GM12865 (cell line): ENCODE measurements at regions not wholly inside any gene's neighbourhood (a gene's known extent, or its start where the extent isn't known, plus 50 kb on each side); places are given as distances from the start of the nearest gene placed in this dataset.

Source experiments
- DNase-seq: peaks from one replicate; pipeline ENCODE4 v3.0.0; 2010; ENCODE audit warnings: low read depth
- H3K4me3 ChIP-seq: 2 replicates; pipeline ENCODE4 v1.5.1; 2011; ENCODE audit warnings: mild to moderate bottlenecking, low read depth, low read length, control low read depth
- TF ChIP-seq, protein P1 (sequence below): IDR thresholded peaks from 2 replicates; pipeline ENCODE4 v1.5.1; 2011; ENCODE audit warnings: low read length, control low read depth, low read depth, inconsistent platforms; ENCODE audit not compliant: insufficient read depth; ENCODE audit errors: missing control alignments

DNA sequence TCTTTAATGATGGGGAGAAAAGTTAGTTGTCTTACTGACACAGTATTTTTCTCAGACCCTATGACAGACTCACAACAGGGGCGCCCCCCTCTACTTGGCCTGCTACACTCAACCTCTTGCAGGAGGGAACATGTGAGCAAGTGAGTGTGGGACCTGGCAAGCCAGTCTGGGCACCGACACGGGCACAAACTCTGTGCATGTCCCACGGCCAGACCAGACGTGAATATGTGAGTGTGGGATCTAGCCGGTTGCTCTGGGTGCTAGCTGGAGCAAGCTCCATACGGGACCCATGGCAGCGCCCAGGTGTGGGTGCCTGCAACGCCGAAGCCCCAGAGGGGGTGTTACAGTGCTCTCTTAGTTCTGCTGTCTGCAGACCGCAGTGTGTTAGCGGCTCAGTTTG lies 1437.3 kb upstream of the MIR17HG start:
- TF ChIP-seq, protein P1, sequence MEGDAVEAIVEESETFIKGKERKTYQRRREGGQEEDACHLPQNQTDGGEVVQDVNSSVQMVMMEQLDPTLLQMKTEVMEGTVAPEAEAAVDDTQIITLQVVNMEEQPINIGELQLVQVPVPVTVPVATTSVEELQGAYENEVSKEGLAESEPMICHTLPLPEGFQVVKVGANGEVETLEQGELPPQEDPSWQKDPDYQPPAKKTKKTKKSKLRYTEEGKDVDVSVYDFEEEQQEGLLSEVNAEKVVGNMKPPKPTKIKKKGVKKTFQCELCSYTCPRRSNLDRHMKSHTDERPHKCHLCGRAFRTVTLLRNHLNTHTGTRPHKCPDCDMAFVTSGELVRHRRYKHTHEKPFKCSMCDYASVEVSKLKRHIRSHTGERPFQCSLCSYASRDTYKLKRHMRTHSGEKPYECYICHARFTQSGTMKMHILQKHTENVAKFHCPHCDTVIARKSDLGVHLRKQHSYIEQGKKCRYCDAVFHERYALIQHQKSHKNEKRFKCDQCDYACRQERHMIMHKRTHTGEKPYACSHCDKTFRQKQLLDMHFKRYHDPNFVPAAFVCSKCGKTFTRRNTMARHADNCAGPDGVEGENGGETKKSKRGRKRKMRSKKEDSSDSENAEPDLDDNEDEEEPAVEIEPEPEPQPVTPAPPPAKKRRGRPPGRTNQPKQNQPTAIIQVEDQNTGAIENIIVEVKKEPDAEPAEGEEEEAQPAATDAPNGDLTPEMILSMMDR, result no peak
- no peak for DNase-seq

DNA sequence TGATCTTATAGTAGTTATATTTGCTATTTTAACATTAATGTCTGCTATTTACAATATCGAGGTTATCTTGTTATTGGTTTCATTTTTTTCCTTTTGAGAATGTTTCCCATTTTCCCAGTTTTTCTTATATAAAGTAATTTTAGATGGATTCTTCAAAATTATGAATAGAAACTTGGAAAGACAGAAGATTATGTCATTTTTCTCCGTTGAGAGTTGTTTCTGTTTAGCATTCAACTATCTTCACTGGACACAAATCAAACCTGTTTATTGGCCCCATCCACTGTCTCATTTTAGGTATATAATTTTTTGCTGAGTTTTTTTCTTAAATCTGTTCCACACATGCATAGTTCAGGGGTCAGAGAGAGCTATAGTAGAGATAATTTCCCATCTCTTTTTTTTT lies 1430.9 kb upstream of the MIR17HG start:
- TF ChIP-seq, protein P1, result no peak
- no peak for DNase-seq
- H3K4me3 ChIP-seq, result no peak overlapping the region

More for the DNA sequence above, 1437.3 kb upstream of the MIR17HG start:
- H3K4me3 ChIP-seq, result no peak overlapping the region

DNA sequence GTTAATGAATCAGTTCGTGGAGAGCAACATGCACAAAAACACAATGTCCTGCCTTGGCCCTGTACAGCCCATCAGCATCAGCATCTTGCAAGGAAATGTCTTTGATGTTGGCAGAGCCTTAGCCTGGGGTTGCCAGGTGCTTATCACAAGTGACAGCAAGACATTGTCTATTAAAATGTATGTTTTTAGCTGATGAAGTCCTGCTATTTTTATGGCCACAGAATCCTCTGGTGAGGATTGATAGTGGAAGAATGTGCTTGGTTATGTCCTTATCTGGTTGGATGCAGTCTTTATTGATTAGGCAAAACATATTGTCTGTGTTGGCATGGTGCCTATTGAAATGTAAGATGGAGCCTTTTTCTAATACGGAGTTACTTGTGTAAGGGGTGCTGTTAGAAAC lies 1427.0 kb upstream of the MIR17HG start:
- no peak overlapping the region for H3K4me3 ChIP-seq
- TF ChIP-seq, protein P1, result no peak
- no peak for DNase-seq

DNA sequence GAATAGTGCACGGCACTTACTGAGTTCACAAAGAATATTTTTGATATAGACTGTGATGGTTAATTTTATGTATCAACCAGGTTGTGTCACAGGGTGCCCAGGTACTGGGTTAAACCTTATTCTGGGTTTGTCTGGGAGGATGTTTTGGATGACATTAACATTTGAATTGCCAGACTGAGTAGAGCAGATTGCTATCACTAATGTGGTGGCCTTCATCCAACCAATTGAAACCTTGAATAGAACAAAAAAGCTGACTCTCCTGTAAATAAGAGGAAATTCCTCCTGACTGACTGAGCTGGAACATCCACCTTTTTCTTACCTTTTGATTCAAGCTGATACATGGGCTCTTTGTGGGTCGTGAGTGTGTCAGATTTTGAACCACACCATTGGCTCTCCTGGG lies 1424.4 kb upstream of the MIR17HG start:
- TF ChIP-seq, protein P1, result no peak
- no peak overlapping the region for H3K4me3 ChIP-seq
- no peak for DNase-seq

DNA sequence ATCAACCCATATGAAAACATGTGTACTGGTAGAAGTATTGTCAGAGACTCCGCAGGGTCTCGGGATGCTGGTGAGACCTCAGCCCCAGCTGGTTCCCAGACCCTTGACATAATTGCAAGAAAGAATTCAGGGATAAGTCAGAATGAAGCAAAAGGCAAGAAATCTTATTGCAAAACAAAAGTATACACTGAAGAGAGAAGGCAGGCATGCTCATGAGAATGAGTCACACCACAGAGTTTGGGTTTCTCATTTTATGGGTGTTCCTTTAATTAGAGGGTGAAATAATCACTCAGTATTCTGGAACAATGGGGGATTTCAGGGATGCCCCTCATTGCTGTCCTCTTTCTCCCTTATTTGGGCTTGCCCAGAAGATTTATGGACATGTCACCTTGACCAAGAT lies 1423.8 kb upstream of the MIR17HG start:
- H3K4me3 ChIP-seq, result no peak overlapping the region
- TF ChIP-seq, protein P1, result no peak
- DNase-seq, result no peak

DNA sequence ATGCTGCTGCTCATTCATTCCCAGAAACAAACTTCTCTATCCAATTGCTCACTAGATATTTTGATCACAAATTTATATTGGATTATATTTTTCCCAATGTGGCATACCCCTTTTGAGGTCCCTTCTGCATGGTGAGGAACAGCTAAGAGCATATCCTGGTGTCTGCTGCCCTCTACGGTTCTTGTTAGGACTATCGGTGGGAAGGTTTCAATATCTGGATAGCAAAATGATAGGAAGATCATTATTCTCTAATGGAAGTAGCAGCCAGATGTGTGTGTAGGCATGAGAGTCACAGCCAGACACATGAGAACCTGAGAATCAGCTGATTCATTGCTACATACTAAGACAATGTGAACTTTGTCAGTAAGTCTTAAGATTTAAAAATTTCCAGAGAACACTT lies 1422.4 kb upstream of the MIR17HG start:
- DNase-seq, result peak; percentile 3
- H3K4me3 ChIP-seq, result no peak overlapping the region
- TF ChIP-seq, protein P1, result peak; percentile 30

DNA sequence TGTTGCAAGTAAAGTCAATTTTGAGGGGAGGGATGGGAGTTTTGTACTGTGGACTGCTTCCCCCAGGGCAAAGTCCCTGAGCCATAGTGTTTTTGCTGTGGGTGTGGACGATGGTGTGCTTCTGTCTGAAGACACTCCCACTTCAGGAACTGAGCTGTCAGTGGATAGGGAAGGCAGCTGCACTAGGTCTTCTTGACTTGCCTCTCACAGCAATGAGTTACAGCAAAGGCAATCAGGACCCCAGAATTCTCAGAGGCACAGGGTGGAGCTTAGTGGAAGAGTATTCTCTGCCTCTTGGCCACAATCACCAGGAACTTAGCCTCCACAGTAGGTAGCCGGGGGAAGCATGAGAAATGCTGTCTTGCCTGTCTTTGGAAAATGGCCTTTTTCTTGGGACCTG lies 1416.6 kb upstream of the MIR17HG start:
- DNase-seq, result no peak
- TF ChIP-seq, protein P1, result no peak
- no peak overlapping the region for H3K4me3 ChIP-seq
